ENCODE measurements at regions not wholly inside any gene's neighbourhood (a gene's known extent, or its start where the extent isn't known, plus 50 kb on each side); places are given as distances from the start of the nearest gene placed in this dataset.
"Not testable (repeated sequence)": the region's sequence is repeated elsewhere in the genome, so short reads cannot be mapped to it uniquely, and the experiment has no call there.

DNA sequence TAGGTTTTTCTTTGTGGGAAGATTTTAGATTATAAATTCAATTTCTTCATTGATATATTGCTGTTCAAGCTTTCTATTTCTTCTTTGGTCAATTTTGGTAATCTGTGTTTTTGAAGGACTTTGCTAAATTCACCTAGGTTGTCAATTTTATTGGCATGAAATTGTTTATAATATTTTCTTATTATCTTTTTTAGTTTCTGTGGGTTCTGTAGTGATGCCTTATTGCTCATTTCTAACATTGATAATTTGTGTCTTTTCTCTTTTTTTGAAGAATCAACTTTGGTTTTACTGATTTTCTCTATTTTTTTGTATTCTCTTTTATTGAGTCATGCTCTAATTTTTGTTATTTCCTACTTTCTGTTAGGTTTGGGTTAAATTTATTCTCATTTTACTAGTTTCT, 123.2 kb downstream of the ADSS2 start:
- Histone ChIP-seq H2BK5ac (ENCODE audit: low read depth, low read length, poor library complexity, severe bottlenecking) (no peak overlapping the region), H3K23ac (ENCODE audit: low read length in 2 of 2) (no peak overlapping the region), H3K4me1 (ENCODE audit: control insufficient read depth, insufficient read depth, low read depth, low read length) (no peaks in the 10 kb centered on the region), H3K27ac (ENCODE audit: low read length, poor library complexity, severe bottlenecking) (no peak overlapping the region), H3K4ac (ENCODE audit: low read depth in 1 of 2, low read length in 2 of 2) (no peak overlapping the region), H3K14ac (ENCODE audit: low read length in 2 of 2) (no peak overlapping the region), H3K79me1 (replicated peaks; ENCODE audit: low read length, poor library complexity, severe bottlenecking) (no peaks in the 10 kb centered on the region), H2AFZ (ENCODE audit: low read depth, low read length) (no peak overlapping the region), H4K91ac (ENCODE audit: low read length) (no peak overlapping the region), H3K9ac (ENCODE audit: low read length) (no peak overlapping the region), H2BK15ac (ENCODE audit: low read depth, poor library complexity, severe bottlenecking) (no peak overlapping the region), H2BK120ac (ENCODE audit: low read depth, low read length) (no peak overlapping the region), H2AK5ac (ENCODE audit: low read length, severe bottlenecking) (no peak overlapping the region), H3K4me2 (ENCODE audit: low read length, poor library complexity, severe bottlenecking) (no peak overlapping the region), H3K4me3 (ENCODE audit: insufficient read depth in 1 of 2, low read depth in 1 of 2, low read length in 2 of 2) (no peak overlapping the region), H3K36me3 (ENCODE audit: control insufficient read depth in 1 of 2, insufficient read depth in 2 of 2, low read depth in 1 of 2, low read length in 2 of 2) (no peaks in the 10 kb centered on the region), H4K8ac (ENCODE audit: low read length) (no peak overlapping the region), H3K9me3 (ENCODE audit: control insufficient read depth, low read length) (peaks cover 15% of the 10 kb centered on the region), H3K27me3 (ENCODE audit: control insufficient read depth in 1 of 2, insufficient read depth in 1 of 2, low read length in 2 of 2) (no peaks in the 10 kb centered on the region), H3K18ac (ENCODE audit: low read depth in 1 of 2, low read length in 2 of 2) (no peak overlapping the region), H2BK12ac (ENCODE audit: low read length in 2 of 2) (no peak overlapping the region)
- no peak for DNase-seq

DNA sequence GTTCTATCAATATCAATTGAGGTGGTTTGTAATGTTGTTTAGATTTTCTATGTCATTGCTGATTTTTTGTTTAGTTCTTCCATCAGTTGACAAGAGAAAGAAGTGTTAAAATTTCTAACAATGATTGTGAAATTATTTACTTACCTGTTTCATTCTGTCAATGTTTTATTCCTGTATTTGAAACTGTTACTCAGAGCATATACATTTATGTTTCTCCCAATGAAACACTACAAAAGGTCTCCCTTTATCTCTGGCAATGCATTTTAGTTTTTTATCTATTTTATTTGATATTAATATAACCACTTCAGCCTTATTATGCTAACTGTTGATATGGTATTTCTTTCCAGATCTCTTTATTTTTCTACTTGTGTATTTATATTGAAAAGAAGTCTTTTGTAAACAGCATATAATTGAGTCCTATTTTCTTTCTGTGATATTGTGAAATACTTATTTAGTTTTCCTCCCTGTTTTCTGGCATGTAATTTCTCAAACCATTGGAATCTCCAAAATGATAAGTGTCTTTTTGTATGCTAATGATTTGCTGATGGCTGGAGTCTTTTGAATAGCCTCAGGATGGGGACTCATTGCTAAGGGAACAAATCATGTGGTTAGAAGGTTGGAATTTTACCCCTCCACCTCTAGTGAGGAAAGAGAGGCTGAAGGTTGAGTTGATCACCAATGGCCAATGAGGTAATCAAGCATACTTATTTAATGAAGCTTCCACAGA, 122.0 kb downstream of the ADSS2 start:
- H3K4me2 ChIP-seq (ENCODE audit: low read length, poor library complexity, severe bottlenecking): no peak overlapping the region
- H2AK5ac ChIP-seq (ENCODE audit: low read length, severe bottlenecking): no peak overlapping the region
- peaks cover 15% of the 10 kb centered on the region for H3K9me3 ChIP-seq (ENCODE audit: control insufficient read depth, low read length)
- no peak overlapping the region for H2AFZ ChIP-seq (ENCODE audit: low read depth, low read length)
- no peak overlapping the region for H2BK120ac ChIP-seq (ENCODE audit: low read depth, low read length)
- H3K27me3 ChIP-seq (ENCODE audit: control insufficient read depth in 1 of 2, insufficient read depth in 1 of 2, low read length in 2 of 2): no peaks in the 10 kb centered on the region
- H3K79me1 ChIP-seq (replicated peaks; ENCODE audit: low read length, poor library complexity, severe bottlenecking): no peaks in the 10 kb centered on the region
- H3K9ac ChIP-seq (ENCODE audit: low read length): no peak overlapping the region
- no peak overlapping the region for H4K91ac ChIP-seq (ENCODE audit: low read length)
- no peak overlapping the region for H3K23ac ChIP-seq (ENCODE audit: low read length in 2 of 2)
- H3K27ac ChIP-seq (ENCODE audit: low read length, poor library complexity, severe bottlenecking): no peak overlapping the region
- H3K4me3 ChIP-seq (ENCODE audit: insufficient read depth in 1 of 2, low read depth in 1 of 2, low read length in 2 of 2): no peak overlapping the region
- no peak overlapping the region for H2BK12ac ChIP-seq (ENCODE audit: low read length in 2 of 2)
- no peak overlapping the region for H3K14ac ChIP-seq (ENCODE audit: low read length in 2 of 2)
- H2BK5ac ChIP-seq (ENCODE audit: low read depth, low read length, poor library complexity, severe bottlenecking): no peak overlapping the region
- H3K4me1 ChIP-seq (ENCODE audit: control insufficient read depth, insufficient read depth, low read depth, low read length): no peaks in the 10 kb centered on the region
- H2BK15ac ChIP-seq (ENCODE audit: low read depth, poor library complexity, severe bottlenecking): no peak overlapping the region
- no peak for DNase-seq
- H3K36me3 ChIP-seq (ENCODE audit: control insufficient read depth in 1 of 2, insufficient read depth in 2 of 2, low read depth in 1 of 2, low read length in 2 of 2): no peaks in the 10 kb centered on the region
- H3K4ac ChIP-seq (ENCODE audit: low read depth in 1 of 2, low read length in 2 of 2): no peak overlapping the region
- H4K8ac ChIP-seq (ENCODE audit: low read length): no peak overlapping the region
- no peak overlapping the region for H3K18ac ChIP-seq (ENCODE audit: low read depth in 1 of 2, low read length in 2 of 2)

DNA sequence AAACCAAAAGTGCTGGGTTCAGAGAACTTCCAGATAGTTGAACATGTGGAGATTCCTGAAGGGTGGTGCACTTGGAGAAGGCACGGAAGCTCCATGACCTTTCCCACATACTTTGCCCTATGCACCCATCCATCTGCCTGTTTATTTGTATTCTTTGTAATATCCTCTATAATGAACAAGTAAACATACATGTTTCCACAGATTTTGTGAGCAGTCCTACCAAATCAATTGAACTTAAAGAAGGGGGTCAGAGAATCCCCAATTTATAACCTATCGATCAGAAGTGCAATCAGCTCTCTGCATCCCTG, 121.4 kb downstream of the ADSS2 start:
- Histone ChIP-seq H3K18ac (ENCODE audit: low read depth in 1 of 2, low read length in 2 of 2) (no peak overlapping the region), H3K36me3 (ENCODE audit: control insufficient read depth in 1 of 2, insufficient read depth in 2 of 2, low read depth in 1 of 2, low read length in 2 of 2) (no peaks in the 10 kb centered on the region), H3K4me3 (ENCODE audit: insufficient read depth in 1 of 2, low read depth in 1 of 2, low read length in 2 of 2) (no peak overlapping the region), H4K8ac (ENCODE audit: low read length) (no peak overlapping the region), H3K79me1 (replicated peaks; ENCODE audit: low read length, poor library complexity, severe bottlenecking) (no peaks in the 10 kb centered on the region), H2BK120ac (ENCODE audit: low read depth, low read length) (no peak overlapping the region), H2BK12ac (ENCODE audit: low read length in 2 of 2) (no peak overlapping the region), H3K9me3 (ENCODE audit: control insufficient read depth, low read length) (peaks cover 15% of the 10 kb centered on the region), H3K27me3 (ENCODE audit: control insufficient read depth in 1 of 2, insufficient read depth in 1 of 2, low read length in 2 of 2) (no peaks in the 10 kb centered on the region), H2BK5ac (ENCODE audit: low read depth, low read length, poor library complexity, severe bottlenecking) (no peak overlapping the region), H2AFZ (ENCODE audit: low read depth, low read length) (no peak overlapping the region), H3K4me1 (ENCODE audit: control insufficient read depth, insufficient read depth, low read depth, low read length) (no peaks in the 10 kb centered on the region), H3K23ac (ENCODE audit: low read length in 2 of 2) (no peak overlapping the region), H3K27ac (ENCODE audit: low read length, poor library complexity, severe bottlenecking) (no peak overlapping the region), H2BK15ac (ENCODE audit: low read depth, poor library complexity, severe bottlenecking) (no peak overlapping the region), H4K91ac (ENCODE audit: low read length) (no peak overlapping the region), H3K14ac (ENCODE audit: low read length in 2 of 2) (no peak overlapping the region), H3K4ac (ENCODE audit: low read depth in 1 of 2, low read length in 2 of 2) (no peak overlapping the region), H2AK5ac (ENCODE audit: low read length, severe bottlenecking) (no peak overlapping the region), H3K9ac (ENCODE audit: low read length) (no peak overlapping the region), H3K4me2 (ENCODE audit: low read length, poor library complexity, severe bottlenecking) (no peak overlapping the region)
- WGBS: 33% methylated on average over 1 of the region's 2 CpGs
- DNase-seq: no peak

DNA sequence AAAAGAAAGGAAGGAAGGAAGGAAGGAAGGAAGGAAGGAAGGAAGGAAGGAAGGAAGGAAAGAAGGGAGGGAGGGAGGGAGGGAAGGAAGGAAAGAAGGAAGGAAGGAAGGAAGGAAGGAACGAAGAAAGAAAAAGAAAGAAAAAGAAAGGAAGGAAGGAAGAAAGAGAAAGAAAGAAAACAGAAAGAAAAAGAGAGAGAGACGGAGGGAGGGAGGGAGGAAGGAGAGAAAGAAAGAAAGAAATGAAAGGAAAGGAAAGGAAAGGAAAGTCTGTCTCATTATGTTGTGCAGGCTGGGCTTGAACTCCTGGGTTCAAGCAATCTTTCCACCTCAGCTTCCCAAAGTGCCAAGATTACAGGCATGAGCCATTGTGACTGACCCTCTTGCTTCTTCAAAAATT, 118.9 kb downstream of the ADSS2 start:
- H2BK120ac ChIP-seq (ENCODE audit: low read depth, low read length); H3K36me3 ChIP-seq (ENCODE audit: control insufficient read depth in 1 of 2, insufficient read depth in 2 of 2, low read depth in 1 of 2, low read length in 2 of 2); H2BK15ac ChIP-seq (ENCODE audit: low read depth, poor library complexity, severe bottlenecking); H3K27ac ChIP-seq (ENCODE audit: low read length, poor library complexity, severe bottlenecking); H3K9me3 ChIP-seq (ENCODE audit: control insufficient read depth, low read length); H4K8ac ChIP-seq (ENCODE audit: low read length); H3K9ac ChIP-seq (ENCODE audit: low read length); H2AK5ac ChIP-seq (ENCODE audit: low read length, severe bottlenecking); H3K4me2 ChIP-seq (ENCODE audit: low read length, poor library complexity, severe bottlenecking); H2BK5ac ChIP-seq (ENCODE audit: low read depth, low read length, poor library complexity, severe bottlenecking); H3K4ac ChIP-seq (ENCODE audit: low read depth in 1 of 2, low read length in 2 of 2); H4K91ac ChIP-seq (ENCODE audit: low read length); H3K4me3 ChIP-seq (ENCODE audit: insufficient read depth in 1 of 2, low read depth in 1 of 2, low read length in 2 of 2); H3K27me3 ChIP-seq (ENCODE audit: control insufficient read depth in 1 of 2, insufficient read depth in 1 of 2, low read length in 2 of 2); H3K4me1 ChIP-seq (ENCODE audit: control insufficient read depth, insufficient read depth, low read depth, low read length); DNase-seq; H3K18ac ChIP-seq (ENCODE audit: low read depth in 1 of 2, low read length in 2 of 2); H3K79me1 ChIP-seq (replicated peaks; ENCODE audit: low read length, poor library complexity, severe bottlenecking); H2AFZ ChIP-seq (ENCODE audit: low read depth, low read length); H3K23ac ChIP-seq (ENCODE audit: low read length in 2 of 2); H2BK12ac ChIP-seq (ENCODE audit: low read length in 2 of 2); H3K14ac ChIP-seq (ENCODE audit: low read length in 2 of 2): not testable (repeated sequence)
- 89% methylated on average over 2 of the region's 2 CpGs for WGBS

Data from mesenchymal stem cell (in vitro differentiated cells and primary cell).